ENCODE measurements at regions not wholly inside any gene's neighbourhood (a gene's known extent, or its start where the extent isn't known, plus 50 kb on each side); places are given as distances from the start of the nearest gene placed in this dataset.

- no peaks in the 10 kb centered on the region for H3K36me3 ChIP-seq (ENCODE audit: control insufficient read depth, insufficient read depth, low read length)
- no peaks in the 10 kb centered on the region for H3K9me3 ChIP-seq (ENCODE audit: control insufficient read depth, insufficient read depth, low read depth, low read length)
- H3K27me3 ChIP-seq (ENCODE audit: control insufficient read depth, insufficient read depth, low read length) = no peaks in the 10 kb centered on the region
- POLR2A ChIA-PET = no interaction called here
- ATAC-seq (no peak), DNase-seq (ENCODE audit: low read depth, low spot score) (no peak)
- TF ChIP-seq TCF7L2 (IDR thresholded peaks at IDR 0.05; ENCODE audit: low read depth, low read length) (no peak), SIN3A (IDR thresholded peaks at IDR 0.05; ENCODE audit: borderline replicate concordance, insufficient read depth, low read depth, low read length) (no peak), POLR2AphosphoS5 (IDR thresholded peaks at IDR 0.05; ENCODE audit: low read depth, low read length) (no peak), REST (IDR thresholded peaks at IDR 0.05; ENCODE audit: insufficient read depth in 1 of 2, low read depth in 2 of 2, low read length in 1 of 2) (no peak), CTCF (IDR thresholded peaks at IDR 0.05) (no peak)
- H3K27ac ChIP-seq (ENCODE audit: low read length) = no peak overlapping the region
- CTCF ChIA-PET = interaction anchor here (0.6 kb wide), 1 partner anchor 10 kb away, joined by 5 read pairs; no protein-coding TSS in a partner anchor
- in situ Hi-C loops (cut with HindIII; ENCODE audit: low pct_unique_long_range_greater_than_20kb, low sequenced_read_pairs) = no loop called here
- BruUV-seq (replicated peaks) = no TSS peak
- peaks cover 14% of the 10 kb centered on the region for H3K4me1 ChIP-seq (ENCODE audit: control insufficient read depth, insufficient read depth, low read length)
- H3K4me3 ChIP-seq (ENCODE audit: low read depth in 2 of 2, low read length in 2 of 2) = no peak overlapping the region
- intact Hi-C loops (cut with micrococcal nuclease; ENCODE audit: unreplicated experiment) = no loop called here
Observed at GRCh38 chr22:23516304-23516703, 63.8 kb downstream of the IGLL1 start.

- H3K27ac ChIP-seq (ENCODE audit: low read length) = no peak overlapping the region
- no peaks in the 10 kb centered on the region for H3K36me3 ChIP-seq (ENCODE audit: control insufficient read depth, insufficient read depth, low read length)
- in situ Hi-C loops (cut with HindIII; ENCODE audit: low pct_unique_long_range_greater_than_20kb, low sequenced_read_pairs) = no loop called here
- ChIA-PET POLR2A (no interaction called here), CTCF (no interaction called here)
- BruUV-seq (replicated peaks) = no TSS peak
- no peaks in the 10 kb centered on the region for H3K9me3 ChIP-seq (ENCODE audit: control insufficient read depth, insufficient read depth, low read depth, low read length)
- intact Hi-C loops (cut with micrococcal nuclease; ENCODE audit: unreplicated experiment) = no loop called here
- no peaks in the 10 kb centered on the region for H3K27me3 ChIP-seq (ENCODE audit: control insufficient read depth, insufficient read depth, low read length)
- no peak overlapping the region for H3K4me3 ChIP-seq (ENCODE audit: low read depth in 2 of 2, low read length in 2 of 2)
- ATAC-seq (0 out of 2 replicates have a peak, but pooled peaks have one; percentile 21), DNase-seq (ENCODE audit: low read depth, low spot score) (no peak)
- peaks cover 5% of the 10 kb centered on the region; the same call in 1 of the 2 replicates for H3K4me1 ChIP-seq (ENCODE audit: control insufficient read depth, insufficient read depth, low read length)
- no peak for TF ChIP-seq TCF7L2 (IDR thresholded peaks at IDR 0.05; ENCODE audit: low read depth, low read length)
- no peak; the same call in 1 of the 2 replicates for TF ChIP-seq CTCF (IDR thresholded peaks at IDR 0.05)
- no peak for TF ChIP-seq SIN3A (IDR thresholded peaks at IDR 0.05; ENCODE audit: borderline replicate concordance, insufficient read depth, low read depth, low read length)
- no peak for TF ChIP-seq POLR2AphosphoS5 (IDR thresholded peaks at IDR 0.05; ENCODE audit: low read depth, low read length)
- no peak for TF ChIP-seq REST (IDR thresholded peaks at IDR 0.05; ENCODE audit: insufficient read depth in 1 of 2, low read depth in 2 of 2, low read length in 1 of 2)
Observed at GRCh38 chr22:23514322-23515038, 65.6 kb downstream of the IGLL1 start.
